BE2C (cell line): ENCODE measurements at regions not wholly inside any gene's neighbourhood (a gene's known extent, or its start where the extent isn't known, plus 50 kb on each side); places are given as distances from the start of the nearest gene placed in this dataset.

Source experiments
- DNase-seq: peaks from one replicate; pipeline ENCODE4 v3.0.0-alpha.2; 2020
- H3K27me3 ChIP-seq: fragments of 250-450 bp; sonication (Bioruptor Pico); 2 replicates; pipeline ENCODE4 v1.5.1; 2020; ENCODE audit warnings: mild to moderate bottlenecking
- H3K36me3 ChIP-seq: fragments of 250-450 bp; sonication (Bioruptor Pico); 2 replicates; pipeline ENCODE4 v1.5.1; 2020; ENCODE audit warnings: mild to moderate bottlenecking
- H3K4me1 ChIP-seq: fragments of 250-450 bp; sonication (Bioruptor Pico); 2 replicates; pipeline ENCODE4 v1.5.1; 2020
- H3K4me3 ChIP-seq: 2 replicates; pipeline ENCODE4 v1.5.1; 2011; ENCODE audit warnings: low read depth, low read length
- H3K9me3 ChIP-seq: fragments of 250-450 bp; sonication (Bioruptor Pico); 2 replicates; pipeline ENCODE4 v1.5.1; 2020
- TF ChIP-seq, protein P1 (sequence below): IDR thresholded peaks from 2 replicates; pipeline ENCODE4 v1.5.1; 2012; ENCODE audit warnings: mild to moderate bottlenecking, low read depth, low read length

DNA sequence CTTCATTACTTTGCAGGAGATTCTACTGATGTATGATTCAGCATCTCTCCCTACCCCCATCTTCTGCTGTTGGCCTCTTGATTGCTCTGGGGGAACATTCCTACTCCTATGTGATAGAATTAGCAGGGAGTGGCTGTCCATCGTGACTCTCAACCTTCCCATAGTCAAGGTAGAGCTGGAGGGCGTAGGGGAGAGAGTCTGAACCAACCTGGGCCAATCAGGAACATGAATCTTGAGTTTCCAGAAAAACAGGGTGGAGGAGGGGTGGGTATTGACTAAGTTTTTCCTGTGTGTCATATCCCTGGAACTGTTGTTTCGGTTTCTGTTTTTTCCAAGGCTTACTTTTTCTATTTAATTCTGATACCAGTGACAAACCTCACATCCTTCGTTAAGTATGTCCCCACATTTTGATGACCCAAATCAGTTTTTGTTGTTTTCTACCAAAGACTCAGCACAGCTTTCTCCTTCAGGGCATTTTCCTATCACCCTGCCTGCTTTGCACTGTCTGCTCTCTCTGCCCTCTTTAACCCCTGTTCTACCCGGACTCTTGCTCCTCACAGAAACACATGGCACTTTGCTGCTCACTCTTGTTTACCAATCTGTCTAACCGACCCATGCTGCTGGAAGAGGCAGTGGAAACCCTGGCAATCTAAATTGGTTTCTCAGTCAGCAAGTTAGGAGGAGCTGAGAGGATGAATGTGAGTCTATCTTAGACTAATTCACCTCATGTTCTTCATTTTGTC, 1428.3 kb downstream of the AACS start:
- Histone ChIP-seq H3K27me3 (no peaks in the 10 kb centered on the region), H3K4me3 (no peak overlapping the region), H3K36me3 (no peaks in the 10 kb centered on the region), H3K4me1 (no peaks in the 10 kb centered on the region), H3K9me3 (no peaks in the 10 kb centered on the region; the same call in 1 of the 2 replicates)
- DNase-seq: no peak
- TF ChIP-seq, protein P1, sequence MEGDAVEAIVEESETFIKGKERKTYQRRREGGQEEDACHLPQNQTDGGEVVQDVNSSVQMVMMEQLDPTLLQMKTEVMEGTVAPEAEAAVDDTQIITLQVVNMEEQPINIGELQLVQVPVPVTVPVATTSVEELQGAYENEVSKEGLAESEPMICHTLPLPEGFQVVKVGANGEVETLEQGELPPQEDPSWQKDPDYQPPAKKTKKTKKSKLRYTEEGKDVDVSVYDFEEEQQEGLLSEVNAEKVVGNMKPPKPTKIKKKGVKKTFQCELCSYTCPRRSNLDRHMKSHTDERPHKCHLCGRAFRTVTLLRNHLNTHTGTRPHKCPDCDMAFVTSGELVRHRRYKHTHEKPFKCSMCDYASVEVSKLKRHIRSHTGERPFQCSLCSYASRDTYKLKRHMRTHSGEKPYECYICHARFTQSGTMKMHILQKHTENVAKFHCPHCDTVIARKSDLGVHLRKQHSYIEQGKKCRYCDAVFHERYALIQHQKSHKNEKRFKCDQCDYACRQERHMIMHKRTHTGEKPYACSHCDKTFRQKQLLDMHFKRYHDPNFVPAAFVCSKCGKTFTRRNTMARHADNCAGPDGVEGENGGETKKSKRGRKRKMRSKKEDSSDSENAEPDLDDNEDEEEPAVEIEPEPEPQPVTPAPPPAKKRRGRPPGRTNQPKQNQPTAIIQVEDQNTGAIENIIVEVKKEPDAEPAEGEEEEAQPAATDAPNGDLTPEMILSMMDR: no peak

DNA sequence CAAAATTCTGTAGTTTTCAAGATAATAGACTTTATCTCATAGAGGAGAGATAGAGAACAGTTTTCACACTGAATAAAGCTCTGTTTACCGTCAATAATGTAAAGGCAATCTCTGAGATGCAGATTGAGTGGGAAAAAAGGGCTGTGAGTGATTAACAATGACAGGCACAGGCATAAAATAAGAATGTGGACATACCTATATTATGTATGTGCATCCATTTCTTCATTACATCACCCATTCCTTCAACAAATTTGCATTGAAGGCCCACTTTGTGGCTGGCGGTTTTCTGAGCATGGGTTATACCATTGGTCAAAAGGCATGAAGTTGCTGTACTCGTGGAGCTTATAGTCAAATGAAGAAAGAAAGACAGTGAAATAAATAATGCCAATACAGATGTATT, 1431.0 kb downstream of the AACS start:
- H3K27me3 ChIP-seq: no peaks in the 10 kb centered on the region
- H3K36me3 ChIP-seq: no peaks in the 10 kb centered on the region
- H3K4me1 ChIP-seq: no peaks in the 10 kb centered on the region
- no peak for DNase-seq
- H3K4me3 ChIP-seq: no peak overlapping the region
- TF ChIP-seq, protein P1: no peak
- peaks cover 3% of the 10 kb centered on the region for H3K9me3 ChIP-seq

DNA sequence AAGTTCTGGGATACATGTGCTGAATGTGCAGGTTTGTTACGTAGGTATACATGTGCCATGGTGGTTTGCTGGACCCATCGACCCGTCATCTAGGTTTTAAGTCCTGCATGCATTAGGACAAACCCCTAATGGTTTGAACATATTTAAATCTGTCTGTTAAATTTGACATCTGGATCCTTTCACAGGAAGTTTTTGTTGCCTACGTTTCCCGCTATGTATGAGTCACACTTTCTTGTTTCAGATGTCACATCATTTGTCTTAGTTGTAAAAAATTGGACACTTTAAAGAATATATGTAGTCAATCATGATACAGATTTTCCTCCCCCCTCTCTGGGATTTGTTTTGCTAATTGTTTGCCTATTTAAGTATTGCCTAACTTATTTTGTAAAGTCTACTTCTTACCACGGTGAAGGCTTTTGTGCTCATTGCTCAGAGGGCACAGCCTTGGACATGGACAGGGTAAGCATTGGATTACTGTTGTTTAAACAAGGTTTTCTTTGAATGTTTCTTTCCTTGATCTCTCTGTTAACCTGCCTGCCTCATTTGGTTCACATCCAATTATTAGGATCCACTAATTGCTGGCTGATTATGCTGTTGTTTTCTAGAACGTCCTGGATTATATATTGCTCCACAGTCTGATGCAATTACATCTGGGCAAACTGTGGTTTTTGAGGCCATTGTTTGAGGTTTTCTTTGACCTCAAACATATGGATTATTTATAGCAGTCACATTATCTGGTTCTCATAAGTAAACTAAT, 1441.4 kb downstream of the AACS start:
- H3K9me3 ChIP-seq: no peaks in the 10 kb centered on the region; the same call in none of the 2 replicates
- TF ChIP-seq, protein P1: no peak
- no peak overlapping the region for H3K4me3 ChIP-seq
- no peaks in the 10 kb centered on the region for H3K27me3 ChIP-seq
- DNase-seq: no peak
- no peaks in the 10 kb centered on the region for H3K36me3 ChIP-seq
- no peaks in the 10 kb centered on the region for H3K4me1 ChIP-seq

DNA sequence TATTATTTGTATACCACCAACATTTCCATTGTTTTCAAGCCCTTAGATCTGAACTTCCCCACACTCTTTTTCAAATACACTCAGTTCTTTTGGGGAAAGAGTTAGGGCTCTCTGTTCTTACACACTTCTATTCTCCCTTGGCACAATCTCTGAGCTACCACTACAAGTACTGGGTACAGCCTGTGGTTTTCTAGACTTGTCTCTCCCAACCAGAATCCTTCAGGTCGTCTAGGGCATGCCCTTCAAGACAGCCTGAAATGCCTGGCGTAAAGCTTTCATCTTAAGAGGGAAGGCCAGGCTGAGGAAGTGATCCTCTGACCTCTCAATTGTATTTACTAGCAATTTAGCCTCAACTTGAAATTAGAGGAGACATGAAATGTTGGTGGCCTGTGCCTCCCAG, 1442.0 kb downstream of the AACS start:
- Histone ChIP-seq H3K9me3 (no peaks in the 10 kb centered on the region; the same call in 1 of the 2 replicates), H3K36me3 (no peaks in the 10 kb centered on the region), H3K4me3 (no peak overlapping the region), H3K4me1 (no peaks in the 10 kb centered on the region), H3K27me3 (no peaks in the 10 kb centered on the region)
- TF ChIP-seq, protein P1: no peak
- DNase-seq: no peak

DNA sequence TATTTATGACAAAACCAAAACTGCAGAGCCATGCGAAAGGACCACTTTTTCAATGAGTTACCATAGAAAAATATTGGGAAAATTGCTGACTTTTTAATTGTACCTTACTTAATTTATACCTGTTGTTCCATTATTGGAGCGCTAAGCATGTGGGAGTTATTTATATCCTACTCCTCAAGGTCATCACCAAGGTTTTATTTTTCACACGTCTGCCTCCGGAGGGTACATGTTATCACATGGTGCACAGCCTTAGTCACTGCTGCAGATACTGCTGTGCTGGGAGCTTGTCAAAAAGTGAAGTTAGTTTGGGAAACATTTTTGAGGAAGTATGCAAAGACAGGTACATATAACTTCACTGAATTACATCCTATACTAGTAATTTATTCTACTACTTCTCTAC, 1444.3 kb downstream of the AACS start:
- TF ChIP-seq, protein P1: no peak
- no peaks in the 10 kb centered on the region for H3K36me3 ChIP-seq
- H3K4me1 ChIP-seq: no peaks in the 10 kb centered on the region
- DNase-seq: no peak
- no peak overlapping the region for H3K4me3 ChIP-seq
- no peaks in the 10 kb centered on the region; the same call in none of the 2 replicates for H3K9me3 ChIP-seq
- no peaks in the 10 kb centered on the region for H3K27me3 ChIP-seq

DNA sequence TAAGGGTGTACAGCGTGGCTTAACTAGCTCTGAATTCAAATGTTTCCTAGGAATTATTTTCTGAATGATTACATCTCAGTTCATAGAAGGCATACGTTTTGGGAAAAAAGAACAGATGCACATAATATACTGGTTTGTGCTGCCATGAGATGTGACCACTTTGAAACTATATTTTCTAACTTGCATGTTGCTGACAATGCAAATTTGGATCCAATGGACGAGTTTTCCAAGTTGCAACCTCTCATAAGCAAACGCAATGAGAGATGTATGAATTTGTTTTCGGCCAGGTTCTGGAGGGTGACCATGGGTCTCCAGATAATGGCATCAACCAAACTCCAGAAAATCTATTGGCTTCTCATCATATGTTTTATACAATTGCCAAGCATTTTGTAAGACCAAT, 1445.4 kb downstream of the AACS start:
- Histone ChIP-seq H3K9me3 (no peaks in the 10 kb centered on the region; the same call in none of the 2 replicates), H3K4me1 (no peaks in the 10 kb centered on the region), H3K27me3 (no peaks in the 10 kb centered on the region), H3K4me3 (no peak overlapping the region), H3K36me3 (no peaks in the 10 kb centered on the region)
- DNase-seq: no peak
- TF ChIP-seq, protein P1: no peak
